Central memory CD8-positive, alpha-beta T cell (primary cell): ENCODE measurements at regions not wholly inside any gene's neighbourhood (a gene's known extent, or its start where the extent isn't known, plus 50 kb on each side); places are given as distances from the start of the nearest gene placed in this dataset.

Source experiments
- ATAC-seq: fragments of 150-1000 bp; cut with Tn5 transposase; replicated peaks from 2 replicates; pipeline ENCODE4 v1.10.0; 2022; ENCODE audit warnings: mild to moderate bottlenecking, moderate FRiP score, moderate number of reproducible peaks; ENCODE audit not compliant: poor library complexity, severe bottlenecking; ENCODE audit errors: extremely low read depth
- DNase-seq, 2 donors: peaks; one replicate each; pipeline ENCODE4 v3.0.0; 2021; ENCODE audit warnings: low spot score in 2 of 2
- H3K27ac Mint-ChIP-seq: one replicate; pipeline ENCODE4 v1.8.0; 2022; ENCODE audit warnings: low read depth, mild to moderate bottlenecking, moderate library complexity, mixed read lengths
- H3K27me3 Mint-ChIP-seq: one replicate; pipeline ENCODE4 v1.8.0; 2022; ENCODE audit warnings: mixed read lengths
- H3K36me3 Mint-ChIP-seq: one replicate; pipeline ENCODE4 v1.8.0; 2022; ENCODE audit warnings: mild to moderate bottlenecking, moderate library complexity, mixed read lengths; ENCODE audit not compliant: insufficient read depth
- H3K4me1 Mint-ChIP-seq: one replicate; pipeline ENCODE4 v1.8.0; 2022; ENCODE audit warnings: mixed read lengths
- H3K4me3 Mint-ChIP-seq: one replicate; pipeline ENCODE4 v1.8.0; 2022; ENCODE audit warnings: mild to moderate bottlenecking, moderate library complexity, mixed read lengths
- H3K9me3 Mint-ChIP-seq: one replicate; pipeline ENCODE4 v1.8.0; 2022; ENCODE audit warnings: mixed read lengths

DNA sequence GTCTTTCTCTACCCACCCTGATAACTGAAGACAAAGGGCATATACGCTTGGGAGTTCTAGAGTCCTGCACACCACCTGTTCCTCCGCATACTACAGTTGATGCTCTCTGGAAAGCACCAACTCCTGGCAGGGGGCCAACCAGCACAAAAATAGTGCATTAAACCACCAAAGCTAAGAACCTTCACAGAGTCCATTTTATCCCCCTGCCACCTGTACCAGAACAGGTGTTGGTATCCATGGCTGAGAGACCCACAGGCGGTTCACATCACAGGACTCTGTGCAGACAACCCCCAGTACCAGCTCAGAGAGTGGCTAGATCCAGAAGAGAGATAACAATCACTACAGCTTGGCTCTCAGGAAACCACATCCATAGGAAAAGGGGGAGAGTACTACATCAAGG is 114.4 kb upstream of the POU1F1 start:
- ATAC-seq: no peak

DNA sequence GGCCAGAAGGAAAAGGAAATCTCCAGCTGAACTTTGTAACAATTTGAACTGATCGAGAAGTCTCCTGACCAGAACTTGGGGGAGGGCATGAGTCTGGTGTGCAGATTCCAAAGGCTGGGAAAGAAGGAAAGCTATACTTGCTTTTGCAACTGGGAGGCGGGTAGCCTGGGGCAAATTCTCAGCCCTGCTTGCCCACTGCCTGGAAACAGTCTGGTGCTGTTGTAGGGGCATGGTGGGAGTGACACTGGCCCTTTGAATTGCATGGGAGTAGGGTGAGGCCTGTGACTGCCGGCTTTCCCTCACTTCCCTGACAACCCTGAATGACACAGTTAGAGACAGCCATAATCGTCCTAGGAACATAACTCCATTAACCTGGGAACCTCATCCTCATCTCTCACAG is 114.0 kb upstream of the POU1F1 start:
- no peaks in the 10 kb centered on the region for H3K9me3 Mint-ChIP-seq
- ATAC-seq (no peak), DNase-seq (no peak)
- no peaks in the 10 kb centered on the region for H3K4me1 Mint-ChIP-seq
- H3K36me3 Mint-ChIP-seq: peaks cover 2% of the 10 kb centered on the region
- H3K27me3 Mint-ChIP-seq: peaks cover 12% of the 10 kb centered on the region
- no peak overlapping the region for H3K4me3 Mint-ChIP-seq
- H3K27ac Mint-ChIP-seq: no peak overlapping the region

More for the DNA sequence above, 114.4 kb upstream of the POU1F1 start:
- peaks cover 2% of the 10 kb centered on the region for H3K36me3 Mint-ChIP-seq
- H3K4me1 Mint-ChIP-seq: no peaks in the 10 kb centered on the region
- peaks cover 12% of the 10 kb centered on the region for H3K27me3 Mint-ChIP-seq
- DNase-seq: no peak
- H3K27ac Mint-ChIP-seq: no peak overlapping the region
- H3K4me3 Mint-ChIP-seq: no peak overlapping the region
- no peaks in the 10 kb centered on the region for H3K9me3 Mint-ChIP-seq

DNA sequence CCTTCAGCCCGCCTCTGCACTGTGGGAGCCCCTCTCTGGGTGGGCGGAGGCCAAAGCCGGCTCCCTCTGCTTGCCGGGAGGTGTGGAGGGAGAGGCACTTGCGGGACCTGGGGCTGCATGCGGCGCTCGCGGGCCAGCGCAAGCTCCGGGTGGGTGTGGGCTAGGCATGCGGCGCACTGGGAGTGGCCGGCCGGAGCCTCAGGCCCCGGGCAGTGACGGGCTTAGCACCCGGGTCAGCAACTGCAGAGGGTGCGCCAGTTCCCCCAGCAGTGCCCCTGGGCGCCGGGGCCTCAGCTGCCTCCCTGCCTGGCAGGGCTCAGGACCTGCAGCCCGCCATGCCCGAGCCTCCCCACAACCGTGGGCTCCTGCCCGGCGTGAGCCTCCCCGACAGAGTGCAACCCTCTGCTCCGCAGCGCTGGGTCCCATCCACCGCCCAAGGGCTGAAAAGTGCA is 98.9 kb upstream of the POU1F1 start:
- H3K9me3 Mint-ChIP-seq: no peaks in the 10 kb centered on the region
- DNase-seq (no peak), ATAC-seq (no peak)
- H3K27me3 Mint-ChIP-seq: peaks cover 24% of the 10 kb centered on the region
- H3K27ac Mint-ChIP-seq: no peak overlapping the region
- no peaks in the 10 kb centered on the region for H3K36me3 Mint-ChIP-seq
- H3K4me1 Mint-ChIP-seq: no peaks in the 10 kb centered on the region
- H3K4me3 Mint-ChIP-seq: no peak overlapping the region

DNA sequence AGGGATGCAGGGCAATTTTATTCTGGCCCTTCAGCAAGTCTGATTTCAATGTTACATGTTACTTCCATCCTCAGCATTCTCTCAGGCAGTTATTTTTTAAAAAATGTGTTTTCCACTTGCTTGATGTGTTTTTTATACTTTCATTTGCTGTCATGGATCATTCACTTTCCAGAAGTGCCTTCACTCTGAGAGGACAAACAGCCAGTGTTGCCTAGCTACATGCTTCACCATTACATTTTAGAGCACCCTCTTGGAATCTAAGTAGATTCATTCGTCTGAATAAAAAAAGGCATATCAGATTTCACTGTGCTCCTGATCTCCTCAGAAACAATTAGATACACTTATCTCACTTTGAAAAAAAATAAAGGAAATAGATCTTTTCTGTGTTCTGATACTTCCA is 93.6 kb upstream of the POU1F1 start:
- H3K27me3 Mint-ChIP-seq: peaks cover 36% of the 10 kb centered on the region
- no peaks in the 10 kb centered on the region for H3K9me3 Mint-ChIP-seq
- no peak overlapping the region for H3K27ac Mint-ChIP-seq
- no peak overlapping the region for H3K4me3 Mint-ChIP-seq
- ATAC-seq (no peak), DNase-seq (no peak)
- no peaks in the 10 kb centered on the region for H3K36me3 Mint-ChIP-seq
- H3K4me1 Mint-ChIP-seq: no peaks in the 10 kb centered on the region

DNA sequence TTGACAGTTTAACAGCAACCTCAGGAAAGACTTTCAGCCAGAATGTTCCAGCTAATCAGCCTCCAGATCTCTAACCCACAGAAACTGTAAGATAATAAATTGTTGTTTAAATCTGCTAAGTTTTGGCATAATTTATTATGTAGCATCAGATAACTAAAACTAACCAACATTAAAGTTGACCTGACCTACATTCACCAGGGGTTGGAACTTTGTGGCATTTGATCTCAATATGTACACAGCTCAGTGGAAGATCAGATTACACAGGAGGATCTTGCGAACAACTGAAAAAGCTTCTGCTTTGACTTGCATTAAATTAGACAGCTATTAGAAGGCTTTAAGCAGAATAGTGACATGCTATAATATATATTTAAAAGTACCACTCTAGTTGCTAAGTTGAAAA is 91.4 kb upstream of the POU1F1 start:
- DNase-seq: no peak
- Mint-ChIP-seq H3K4me3 (no peak overlapping the region), H3K36me3 (no peaks in the 10 kb centered on the region), H3K27me3 (peaks cover 14% of the 10 kb centered on the region), H3K27ac (no peak overlapping the region), H3K4me1 (no peaks in the 10 kb centered on the region), H3K9me3 (no peaks in the 10 kb centered on the region)
- ATAC-seq: no peak

DNA sequence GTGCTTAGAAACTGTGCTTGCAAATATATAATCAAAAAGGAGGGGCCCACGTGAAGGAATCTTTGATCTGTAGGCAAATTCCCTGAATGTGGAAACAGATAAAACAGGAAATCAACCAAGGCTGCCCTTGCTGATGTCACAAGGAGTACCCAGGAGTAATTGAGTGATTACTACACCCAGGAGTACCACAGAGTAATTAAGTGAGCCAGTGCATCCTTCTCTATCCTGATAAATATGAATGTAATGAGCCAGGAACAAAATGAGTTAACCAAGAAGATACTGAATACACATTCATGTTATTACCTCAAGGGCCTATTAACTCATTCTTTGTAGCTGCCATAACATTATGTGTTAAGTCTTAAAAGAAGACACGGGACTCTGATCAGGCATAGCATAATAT is 87.3 kb upstream of the POU1F1 start:
- Mint-ChIP-seq H3K27ac (no peak overlapping the region), H3K4me3 (no peak overlapping the region), H3K4me1 (no peaks in the 10 kb centered on the region), H3K27me3 (peaks cover 25% of the 10 kb centered on the region), H3K9me3 (no peaks in the 10 kb centered on the region), H3K36me3 (no peaks in the 10 kb centered on the region)
- no peak for ATAC-seq
- no peak for DNase-seq

DNA sequence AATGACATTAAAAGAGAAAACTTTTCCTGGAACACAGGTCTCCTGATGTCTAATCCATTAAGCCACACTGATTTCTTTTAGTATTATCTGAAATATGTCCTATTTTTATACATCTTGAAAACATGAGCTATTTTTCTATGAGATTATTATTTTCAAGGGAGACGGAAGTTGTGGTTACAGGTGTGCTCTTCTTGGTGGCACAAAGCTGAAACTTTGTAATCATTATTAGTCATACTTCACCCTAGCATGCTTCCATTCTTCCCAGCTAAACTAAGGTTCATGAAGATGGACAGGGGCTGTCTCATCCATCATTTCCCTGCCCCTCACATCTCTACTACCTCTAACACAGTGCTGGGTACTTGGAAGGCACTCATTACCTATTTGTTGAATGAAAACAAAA is 85.6 kb upstream of the POU1F1 start:
- Mint-ChIP-seq H3K36me3 (no peaks in the 10 kb centered on the region), H3K9me3 (no peaks in the 10 kb centered on the region), H3K27me3 (peaks cover 17% of the 10 kb centered on the region), H3K27ac (no peak overlapping the region), H3K4me3 (no peak overlapping the region), H3K4me1 (no peaks in the 10 kb centered on the region)
- DNase-seq (no peak), ATAC-seq (no peak)

DNA sequence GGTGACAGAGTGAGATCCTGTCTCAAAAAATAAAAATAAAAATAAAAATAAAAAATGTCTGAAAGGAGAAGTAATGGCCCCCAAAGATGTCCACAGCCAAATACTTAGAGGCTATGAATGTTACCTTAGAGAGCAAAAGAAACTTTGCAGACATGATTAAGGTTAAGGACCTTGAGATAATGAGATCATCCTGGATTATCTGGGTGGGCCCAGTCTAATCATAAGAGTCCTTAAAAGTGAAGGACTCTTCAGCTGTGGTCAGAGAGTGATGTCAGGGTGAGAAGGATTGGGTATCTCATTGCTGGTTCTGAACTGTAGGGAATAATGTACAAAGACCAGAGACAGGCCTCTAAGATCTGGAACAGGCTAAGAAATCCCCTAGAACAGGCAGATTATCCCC is 84.9 kb upstream of the POU1F1 start:
- no peak for ATAC-seq
- Mint-ChIP-seq H3K36me3 (no peaks in the 10 kb centered on the region), H3K27me3 (peaks cover 16% of the 10 kb centered on the region), H3K9me3 (no peaks in the 10 kb centered on the region), H3K4me3 (no peak overlapping the region), H3K4me1 (no peaks in the 10 kb centered on the region), H3K27ac (no peak overlapping the region)
- DNase-seq: no peak

DNA sequence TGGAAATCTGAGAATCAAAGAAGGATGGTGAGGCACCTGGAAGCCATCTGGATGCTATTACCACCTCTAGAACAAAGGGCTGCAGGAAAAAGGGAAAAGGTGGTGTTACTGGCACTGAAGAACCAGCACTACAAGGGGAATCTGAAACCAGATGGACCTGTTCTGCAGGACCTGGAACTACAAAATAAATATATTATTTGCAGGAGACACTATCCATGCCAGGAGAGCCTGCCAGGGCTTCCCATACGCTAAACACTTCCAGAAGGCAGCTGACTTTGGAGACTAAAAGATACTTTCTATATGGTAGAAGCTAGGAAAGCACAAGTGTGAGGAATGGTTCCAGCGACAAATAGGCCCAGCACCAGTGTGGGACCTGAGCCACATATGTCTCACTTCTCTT is 83.4 kb upstream of the POU1F1 start:
- ATAC-seq (no peak), DNase-seq (no peak)
- H3K9me3 Mint-ChIP-seq: no peaks in the 10 kb centered on the region
- H3K27ac Mint-ChIP-seq: no peak overlapping the region
- peaks cover 16% of the 10 kb centered on the region for H3K27me3 Mint-ChIP-seq
- H3K4me1 Mint-ChIP-seq: no peaks in the 10 kb centered on the region
- H3K36me3 Mint-ChIP-seq: no peaks in the 10 kb centered on the region
- no peak overlapping the region for H3K4me3 Mint-ChIP-seq

DNA sequence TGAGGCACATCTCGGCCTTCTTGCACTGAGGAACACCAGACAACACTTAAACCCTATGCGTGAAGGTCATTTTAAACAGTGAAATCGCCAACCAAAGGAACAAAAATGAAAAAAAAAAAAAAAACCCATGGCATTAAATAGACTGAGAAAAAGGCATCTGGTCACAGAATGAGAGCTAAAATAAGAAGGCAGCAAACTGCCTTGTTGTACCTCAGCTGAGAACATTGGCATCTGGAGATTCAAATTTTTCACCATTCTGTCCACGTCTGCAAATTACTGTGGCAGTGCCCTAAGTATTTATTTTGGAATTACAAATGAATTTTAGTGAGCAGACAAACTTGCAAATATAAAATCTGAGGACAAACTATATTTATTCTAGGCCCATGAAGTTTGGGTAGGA is 82.6 kb upstream of the POU1F1 start:
- H3K9me3 Mint-ChIP-seq: no peaks in the 10 kb centered on the region
- H3K27me3 Mint-ChIP-seq: peaks cover 16% of the 10 kb centered on the region
- no peak for DNase-seq
- H3K27ac Mint-ChIP-seq: no peak overlapping the region
- H3K4me3 Mint-ChIP-seq: no peak overlapping the region
- H3K36me3 Mint-ChIP-seq: no peaks in the 10 kb centered on the region
- ATAC-seq: no peak
- H3K4me1 Mint-ChIP-seq: no peaks in the 10 kb centered on the region

DNA sequence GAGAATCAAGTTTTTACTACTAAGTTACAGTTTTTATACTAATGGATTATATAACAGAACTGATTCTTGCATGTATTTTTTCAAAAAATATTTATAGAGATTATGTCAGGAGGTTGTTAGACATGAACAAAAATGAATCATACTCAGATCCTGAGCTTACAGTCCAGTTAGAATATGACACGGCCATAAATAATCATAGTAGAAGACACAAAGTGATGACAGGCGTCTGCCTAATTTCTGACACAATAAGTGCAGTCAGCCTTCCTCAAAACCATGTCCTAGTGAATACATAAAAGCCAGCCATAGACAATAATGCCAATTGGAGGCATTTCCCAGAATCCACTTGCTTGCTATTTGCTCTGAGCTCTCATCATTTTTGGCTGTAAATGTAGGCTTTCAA is 81.7 kb upstream of the POU1F1 start:
- no peak overlapping the region for H3K4me3 Mint-ChIP-seq
- H3K9me3 Mint-ChIP-seq: no peaks in the 10 kb centered on the region
- H3K4me1 Mint-ChIP-seq: no peaks in the 10 kb centered on the region
- ATAC-seq: no peak
- H3K27ac Mint-ChIP-seq: no peak overlapping the region
- DNase-seq: no peak
- H3K36me3 Mint-ChIP-seq: no peaks in the 10 kb centered on the region
- peaks cover 25% of the 10 kb centered on the region for H3K27me3 Mint-ChIP-seq

DNA sequence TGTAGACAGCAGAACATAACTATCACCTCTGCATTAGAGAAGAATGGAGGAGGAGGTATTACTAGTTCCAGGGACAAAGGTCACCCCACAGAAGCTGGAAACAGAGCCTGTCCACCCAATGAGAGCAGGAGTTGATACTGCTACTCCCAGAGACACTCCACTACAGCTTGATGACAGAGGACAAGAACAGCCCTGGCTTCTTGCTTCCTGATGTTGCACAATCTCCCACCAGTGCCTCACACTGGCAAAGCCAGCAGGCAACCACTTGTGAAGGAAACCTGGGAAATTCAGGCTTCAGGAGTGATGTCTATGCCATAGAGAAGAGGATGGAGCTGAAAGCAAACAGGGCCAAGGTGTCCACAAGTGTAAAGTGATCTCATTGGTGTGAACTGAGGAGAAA is 78.0 kb upstream of the POU1F1 start:
- Mint-ChIP-seq H3K9me3 (no peaks in the 10 kb centered on the region), H3K36me3 (no peaks in the 10 kb centered on the region), H3K27ac (no peak overlapping the region), H3K4me3 (no peak overlapping the region), H3K4me1 (no peaks in the 10 kb centered on the region), H3K27me3 (peaks cover 24% of the 10 kb centered on the region)
- ATAC-seq: no peak
- no peak for DNase-seq

DNA sequence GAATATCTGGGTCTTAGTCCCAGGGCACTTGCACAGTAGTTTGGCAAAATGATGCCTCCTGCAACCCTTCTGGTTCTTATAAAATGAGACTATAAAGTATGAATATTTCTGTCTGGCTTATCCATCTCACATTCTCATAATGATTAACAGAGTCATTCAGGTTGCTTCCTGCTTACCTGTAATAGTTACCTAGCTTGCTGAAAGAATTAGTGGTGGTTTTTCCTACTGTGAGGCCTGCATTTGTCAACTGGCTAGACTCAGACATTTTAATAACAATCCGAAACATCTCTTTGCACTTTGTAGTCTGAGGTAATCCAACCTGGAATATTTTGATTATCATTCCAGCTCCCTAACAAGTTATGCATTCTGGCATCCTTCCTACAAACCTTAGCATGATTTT is 75.6 kb upstream of the POU1F1 start:
- H3K36me3 Mint-ChIP-seq: no peaks in the 10 kb centered on the region
- H3K9me3 Mint-ChIP-seq: no peaks in the 10 kb centered on the region
- no peaks in the 10 kb centered on the region for H3K4me1 Mint-ChIP-seq
- H3K4me3 Mint-ChIP-seq: no peak overlapping the region
- H3K27me3 Mint-ChIP-seq: peaks cover 27% of the 10 kb centered on the region
- ATAC-seq: no peak
- no peak for DNase-seq
- H3K27ac Mint-ChIP-seq: no peak overlapping the region
